Right lobe of liver (tissue), 6 donors: ENCODE measurements at regions not wholly inside any gene's neighbourhood (a gene's known extent, or its start where the extent isn't known, plus 50 kb on each side); places are given as distances from the start of the nearest gene placed in this dataset.

Experiments
- ATAC-seq, 4 donors: fragments of 200-7000 bp; cut with Tn5 transposase; one replicate each; pipeline ENCODE4 v1.9.1; 2020; ENCODE audit warnings: mild to moderate bottlenecking in 4 of 4, moderate library complexity in 4 of 4
- DNase-seq, 3 donors: peaks; one replicate each; pipeline ENCODE4 v3.0.0-alpha.2; 2020
- H3K27ac ChIP-seq, 3 donors: fragments of 200-600 bp; one replicate each; pipeline ENCODE4 v1.8.0; 2022
- H3K27me3 ChIP-seq, 2 donors: fragments of 200-600 bp; one replicate each; pipeline ENCODE4 v1.8.0; 2022
- H3K36me3 ChIP-seq, 4 donors: fragments of 200-600 bp; sonication (generic) in 1 of 4; one replicate each; pipeline versions ENCODE4 v1.5.1 to v1.8.0; 2017 to 2022; ENCODE audit warnings: control low read depth in 1 of 4
- H3K4me1 ChIP-seq, 4 donors: fragments of 200-600 bp; sonication (generic) in 1 of 4; one replicate each; pipeline versions ENCODE4 v1.5.1 to v1.8.0; 2017 to 2022; ENCODE audit warnings: control low read depth in 1 of 4
- H3K4me3 ChIP-seq, 3 donors: fragments of 200-600 bp; one replicate each; pipeline ENCODE4 v1.8.0; 2022
- H3K9me3 ChIP-seq, 4 donors: fragments of 200-600 bp; sonication (generic) in 1 of 4; one replicate each; pipeline versions ENCODE4 v1.5.1 to v1.8.0; 2017 to 2022; ENCODE audit warnings: control low read depth in 1 of 4
- CTCF ChIP-seq, 4 donors: fragments of 200-600 bp in 3 of 4; fragments of 450-650 bp in 1 of 4; IDR thresholded peaks; one replicate each; pipeline versions ENCODE4 v1.5.1 to v1.8.0; 2016 to 2022; ENCODE audit warnings: antibody characterized with exemption in 4 of 4, mild to moderate bottlenecking in 2 of 4
- POLR2A ChIP-seq: fragments of 450-650 bp; IDR thresholded peaks from one replicate; pipeline ENCODE4 v1.6.1; 2017; ENCODE audit warnings: antibody characterized with exemption, mild to moderate bottlenecking
- WGBS: methylation state at CpG from one replicate; pipeline ENCODE4 v1.1.6; 2018; ENCODE audit warnings: low coverage, low lambda C conversion rate; ENCODE audit not compliant: insufficient coverage; ENCODE audit errors: missing lambda C conversion rate; 5-methylcytosine and 5-hydroxymethylcytosine counted together
- intact Hi-C, 2 donors: fragments of 100-400 bp; cut with DNase I; formaldehyde crosslinking; loops; one replicate each; pipeline versions ENCODE4 v1.11.2 to v1.14.1; 2022
- donor health status: DM: no; HTN: yes; CAD: no.
- donor health status: DM: no; HTN: no; CAD: no.
- donor health status: DM: no; HTN: no; CAD: no.
- donor health status: DM: no; HTN: yes; CAD: no.
- donor health status: DM: no; HTN: yes; CAD: no.

GRCh38 chr2:82667491-82667890, 1791.6 kb downstream of the SUCLG1 start:
- ATAC-seq (no peak), DNase-seq (no peak)
- TF ChIP-seq CTCF (IDR thresholded peaks at IDR 0.05) (no peak), POLR2A (no peak)
- Histone ChIP-seq H3K9me3 (no peaks in the 10 kb centered on the region), H3K4me3 (no peak overlapping the region), H3K27me3 (no peaks in the 10 kb centered on the region), H3K4me1 (no peaks in the 10 kb centered on the region), H3K27ac (no peak overlapping the region), H3K36me3 (no peaks in the 10 kb centered on the region)
- 34% methylated on average over 1 of the region's 1 CpG for WGBS
- intact Hi-C loops = no loop called here

- intact Hi-C loops = no loop called here
- H3K9me3 ChIP-seq = no peaks in the 10 kb centered on the region
Measured at GRCh38 chr2:82665691-82666090, 1793.4 kb downstream of the SUCLG1 start.

GRCh38 chr2:82657106-82657505, 1802.0 kb downstream of the SUCLG1 start:
- Histone ChIP-seq H3K36me3 (no peaks in the 10 kb centered on the region), H3K4me1 (no peaks in the 10 kb centered on the region), H3K27ac (no peak overlapping the region), H3K27me3 (no peaks in the 10 kb centered on the region), H3K4me3 (no peak overlapping the region), H3K9me3 (no peaks in the 10 kb centered on the region)
- ATAC-seq (no peak), DNase-seq (no peak)
- intact Hi-C loops = no loop called here
- 70% methylated on average over 2 of the region's 2 CpGs for WGBS
- no peak for TF ChIP-seq CTCF (IDR thresholded peaks at IDR 0.05)
- TF ChIP-seq POLR2A = no peak

More at GRCh38 chr2:82665691-82666090, 1793.4 kb downstream of the SUCLG1 start:
- Histone ChIP-seq H3K4me1 (no peaks in the 10 kb centered on the region), H3K36me3 (no peaks in the 10 kb centered on the region), H3K27ac (no peak overlapping the region), H3K27me3 (no peaks in the 10 kb centered on the region), H3K4me3 (no peak overlapping the region)
- TF ChIP-seq POLR2A (no peak), CTCF (IDR thresholded peaks at IDR 0.05) (no peak)
- ATAC-seq (no peak), DNase-seq (no peak)
- WGBS = 51% methylated on average over 3 of the region's 3 CpGs

GRCh38 chr2:82656420-82656819, 1802.7 kb downstream of the SUCLG1 start:
- H3K27me3 ChIP-seq = no peaks in the 10 kb centered on the region
- ATAC-seq (no peak), DNase-seq (no peak)
- no peak overlapping the region for H3K27ac ChIP-seq
- intact Hi-C loops = no loop called here
- H3K9me3 ChIP-seq = no peaks in the 10 kb centered on the region
- 59% methylated on average over 2 of the region's 2 CpGs for whole genome bisulfite sequencing
- no peak overlapping the region for H3K4me3 ChIP-seq
- no peak for TF ChIP-seq POLR2A
- no peak for TF ChIP-seq CTCF (IDR thresholded peaks at IDR 0.05)
- no peaks in the 10 kb centered on the region for H3K36me3 ChIP-seq
- no peaks in the 10 kb centered on the region for H3K4me1 ChIP-seq

GRCh38 chr2:82652117-82652516, 1807.0 kb downstream of the SUCLG1 start:
- intact Hi-C loops = no loop called here
- Histone ChIP-seq H3K4me3 (no peak overlapping the region), H3K36me3 (no peaks in the 10 kb centered on the region), H3K27ac (no peak overlapping the region), H3K9me3 (no peaks in the 10 kb centered on the region), H3K27me3 (no peaks in the 10 kb centered on the region), H3K4me1 (no peaks in the 10 kb centered on the region)
- DNase-seq = no peak
- ATAC-seq = no peak
- no peak for TF ChIP-seq CTCF (IDR thresholded peaks at IDR 0.05)
- TF ChIP-seq POLR2A = no peak
